HEK293 (cell line): ENCODE measurements at regions not wholly inside any gene's neighbourhood (a gene's known extent, or its start where the extent isn't known, plus 50 kb on each side); places are given as distances from the start of the nearest gene placed in this dataset.

Experiments
- CTCF ChIA-PET: fragments of 350-600 bp; formaldehyde crosslinking; extraction: SDS; loops from one replicate; lab custom pipeline; 2021; ENCODE audit warnings: antibody characterized with exemption; lab: Yijun Ruan, JAX
- POLR2A ChIA-PET: fragments of 300-600 bp; formaldehyde crosslinking; extraction: SDS; loops from one replicate; lab custom pipeline; 2020; ENCODE audit warnings: antibody characterized with exemption, inconsistent platforms; lab: Yijun Ruan, JAX
- H3K27ac ChIP-seq: fragments of 200-500 bp; sonication (Bioruptor generic); 2 replicates; pipeline ENCODE4 v1.5.1; 2014; ENCODE audit warnings: low read depth, low read length, control low read depth, inconsistent platforms; ENCODE audit errors: extremely low read depth
- H3K36me3 ChIP-seq, 2 experiments: fragments of 200-500 bp in 1 of 2; sonication (Bioruptor generic) in 1 of 2; 1 replicate in 1 of 2; 2 replicates in 1 of 2; pipeline ENCODE4 v1.5.1; 2014 to 2017; ENCODE audit warnings: inconsistent platforms in 2 of 2, low read length in 2 of 2; ENCODE audit not compliant: control insufficient read depth in 2 of 2, insufficient read depth in 1 of 2
- H3K4me1 ChIP-seq: fragments of 200-500 bp; sonication (Bioruptor generic); 2 replicates; pipeline ENCODE4 v1.5.1; 2014; ENCODE audit warnings: mild to moderate bottlenecking, low read length, inconsistent platforms; ENCODE audit not compliant: control insufficient read depth, insufficient read depth
- H3K4me3 ChIP-seq: 2 replicates; pipeline ENCODE4 v1.5.1; 2011; ENCODE audit warnings: low read depth, mild to moderate bottlenecking, control low read depth, low read length, moderate library complexity
- H3K9me3 ChIP-seq: fragments of 200-500 bp; sonication (Bioruptor generic); 2 replicates; pipeline ENCODE4 v1.5.1; 2014; ENCODE audit warnings: low read depth, low read length, inconsistent platforms; ENCODE audit not compliant: control insufficient read depth, insufficient read depth
- HOXD13 ChIP-seq: sonication (generic); formaldehyde crosslinking; IDR thresholded peaks from 2 replicates; pipeline ENCODE4 v1.8.0; 2022; ENCODE audit warnings: missing genetic modification reagents, borderline replicate concordance
- PRDM1 ChIP-seq: fragments of 450-650 bp; formaldehyde crosslinking; IDR thresholded peaks from 2 replicates; pipeline ENCODE4; 2016; ENCODE audit warnings: missing biosample characterization, missing genetic modification characterization
- SP7 ChIP-seq: fragments of 450-650 bp; formaldehyde crosslinking; IDR thresholded peaks from 2 replicates; pipeline ENCODE4 v1.5.1; 2016; ENCODE audit warnings: missing biosample characterization, missing genetic modification characterization
- ZBTB10 ChIP-seq: fragments of 450-650 bp; formaldehyde crosslinking; IDR thresholded peaks from 2 replicates; pipeline ENCODE4 v1.5.1; 2016; ENCODE audit warnings: missing biosample characterization, missing genetic modification characterization
- ZFP3 ChIP-seq: fragments of 450-650 bp; formaldehyde crosslinking; IDR thresholded peaks from 2 replicates; pipeline ENCODE4 v1.5.1; 2016; ENCODE audit warnings: low read depth, missing biosample characterization, missing genetic modification characterization
- ZFP37 ChIP-seq: fragments of 450-650 bp; formaldehyde crosslinking; IDR thresholded peaks from 2 replicates; pipeline ENCODE4 v1.5.1; 2016; ENCODE audit warnings: missing biosample characterization, missing genetic modification characterization
- ZNF16 ChIP-seq: fragments of 450-650 bp; formaldehyde crosslinking; IDR thresholded peaks from 2 replicates; pipeline ENCODE4 v1.5.1; 2016; ENCODE audit warnings: low read depth, missing biosample characterization, missing genetic modification characterization
- ZNF169 ChIP-seq: fragments of 450-650 bp; formaldehyde crosslinking; IDR thresholded peaks from 2 replicates; pipeline ENCODE4 v1.5.1; 2016; ENCODE audit warnings: missing biosample characterization, missing genetic modification characterization
- ZNF19 ChIP-seq: fragments of 450-650 bp; formaldehyde crosslinking; IDR thresholded peaks from 2 replicates; pipeline ENCODE4; 2016; ENCODE audit warnings: missing biosample characterization, missing genetic modification characterization, low read depth
- ZNF23 ChIP-seq: fragments of 450-650 bp; formaldehyde crosslinking; IDR thresholded peaks from 2 replicates; pipeline ENCODE4 v1.5.1; 2016; ENCODE audit warnings: missing biosample characterization, missing genetic modification characterization, borderline replicate concordance
- ZNF280C ChIP-seq: fragments of 450-650 bp; formaldehyde crosslinking; IDR thresholded peaks from 2 replicates; pipeline ENCODE4 v1.5.1; 2016; ENCODE audit warnings: missing biosample characterization, missing genetic modification characterization
- ZNF335 ChIP-seq: fragments of 450-650 bp; formaldehyde crosslinking; conservative IDR thresholded peaks from 2 replicates; pipeline ENCODE4 v1.5.1; 2016; ENCODE audit warnings: missing biosample characterization, missing genetic modification characterization
- ZNF37A ChIP-seq: fragments of 450-650 bp; IDR thresholded peaks from 2 replicates; pipeline ENCODE4 v1.5.1; 2018; ENCODE audit warnings: missing biosample characterization, missing genetic modification characterization
- ZNF394 ChIP-seq: fragments of 450-650 bp; formaldehyde crosslinking; IDR thresholded peaks from 2 replicates; pipeline ENCODE4 v1.5.1; 2016; ENCODE audit warnings: missing biosample characterization, missing genetic modification characterization, mild to moderate bottlenecking, moderate library complexity, borderline replicate concordance
- ZNF501 ChIP-seq: fragments of 450-650 bp; formaldehyde crosslinking; IDR thresholded peaks from 2 replicates; pipeline ENCODE4 v1.5.1; 2016; ENCODE audit warnings: missing biosample characterization, missing genetic modification characterization
- ZNF513 ChIP-seq: fragments of 450-650 bp; IDR thresholded peaks from 2 replicates; pipeline ENCODE4 v1.5.1; 2018; ENCODE audit warnings: missing biosample characterization, missing genetic modification characterization
- ZNF514 ChIP-seq: fragments of 450-650 bp; formaldehyde crosslinking; IDR thresholded peaks from 2 replicates; pipeline ENCODE4 v1.5.1; 2016; ENCODE audit warnings: missing biosample characterization, missing genetic modification characterization
- ZNF548 ChIP-seq: fragments of 450-650 bp; formaldehyde crosslinking; IDR thresholded peaks from 2 replicates; pipeline ENCODE4 v1.5.1; 2016; ENCODE audit warnings: missing biosample characterization, missing genetic modification characterization
- ZNF654 ChIP-seq: fragments of 450-650 bp; formaldehyde crosslinking; IDR thresholded peaks from 2 replicates; pipeline ENCODE4 v1.5.1; 2016; ENCODE audit warnings: low read depth, missing biosample characterization, missing genetic modification characterization
- ZNF747 ChIP-seq: fragments of 450-650 bp; formaldehyde crosslinking; IDR thresholded peaks from 2 replicates; pipeline ENCODE4 v1.5.1; 2016; ENCODE audit warnings: missing biosample characterization, missing genetic modification characterization
- ZNF785 ChIP-seq: fragments of 450-650 bp; formaldehyde crosslinking; IDR thresholded peaks from 2 replicates; pipeline ENCODE4 v1.5.1; 2016; ENCODE audit warnings: missing biosample characterization, missing genetic modification characterization
- ZNF791 ChIP-seq: fragments of 450-650 bp; formaldehyde crosslinking; IDR thresholded peaks from 2 replicates; pipeline ENCODE4 v1.5.1; 2016; ENCODE audit warnings: missing biosample characterization, missing genetic modification characterization
- ZNF843 ChIP-seq: fragments of 450-650 bp; formaldehyde crosslinking; IDR thresholded peaks from 2 replicates; pipeline ENCODE4 v1.5.1; 2016; ENCODE audit warnings: missing biosample characterization, missing genetic modification characterization
- ZSCAN23 ChIP-seq: fragments of 450-650 bp; formaldehyde crosslinking; IDR thresholded peaks from 2 replicates; pipeline ENCODE4 v1.5.1; 2016; ENCODE audit warnings: missing biosample characterization, missing genetic modification characterization
- ZXDB ChIP-seq: fragments of 450-650 bp; formaldehyde crosslinking; IDR thresholded peaks from 2 replicates; pipeline ENCODE4 v1.5.1; 2016; ENCODE audit warnings: missing biosample characterization, missing genetic modification characterization

GRCh38 chr6:165222315-165223025 is 86.9 kb downstream of the C6orf118 start:
- Histone ChIP-seq H3K36me3 (no peaks in the 10 kb centered on the region), H3K4me1 (no peaks in the 10 kb centered on the region), H3K4me3 (no peak overlapping the region), H3K9me3 (no peaks in the 10 kb centered on the region), H3K27ac (no peak overlapping the region)
- CTCF ChIA-PET, result interaction anchor here (1.1 kb wide), 1 partner anchor 9 kb away, joined by 3 read pairs; no protein-coding TSS in a partner anchor
- no peak for TF ChIP-seq ZNF791
- TF ChIP-seq ZNF16, result no peak
- no peak for TF ChIP-seq ZNF514
- no peak for TF ChIP-seq HOXD13 (CRISPR knock-in tag)
- no peak for TF ChIP-seq ZNF19 (tag by site-specific recombination)
- TF ChIP-seq ZNF548 (tag by site-specific recombination), result no peak
- TF ChIP-seq SP7 (tag by site-specific recombination), result no peak
- no peak for TF ChIP-seq ZNF169 (tag by site-specific recombination)
- no peak for TF ChIP-seq ZNF335 (tag by site-specific recombination)
- no peak for TF ChIP-seq ZXDB (tag by site-specific recombination)
- no peak for TF ChIP-seq ZNF37A (tag by site-specific recombination)
- no peak for TF ChIP-seq ZBTB10 (tag by site-specific recombination)
- POLR2A ChIA-PET, result no interaction called here

- ChIA-PET POLR2A (no interaction called here), CTCF (interaction anchor here (1.4 kb wide), 1 partner anchor 12 kb away, joined by 5 read pairs; no protein-coding TSS in a partner anchor)
- TF ChIP-seq ZNF169 (tag by site-specific recombination), result no peak
- TF ChIP-seq ZFP3 (tag by site-specific recombination), result no peak
- TF ChIP-seq ZNF280C, result no peak
- no peak for TF ChIP-seq ZNF843 (tag by site-specific recombination)
- TF ChIP-seq ZFP37, result no peak
- Histone ChIP-seq H3K27ac (no peak overlapping the region), H3K4me3 (no peak overlapping the region), H3K4me1 (no peaks in the 10 kb centered on the region), H3K36me3 (no peaks in the 10 kb centered on the region), H3K9me3 (no peaks in the 10 kb centered on the region)
Measured at GRCh38 chr6:165220045-165220444, 89.4 kb downstream of the C6orf118 start.

GRCh38 chr6:165219629-165220028 is 89.8 kb downstream of the C6orf118 start:
- CTCF ChIA-PET, result interaction anchor here (1.4 kb wide), 1 partner anchor 12 kb away, joined by 5 read pairs; no protein-coding TSS in a partner anchor
- no peak overlapping the region for H3K4me3 ChIP-seq
- POLR2A ChIA-PET, result no interaction called here
- no peaks in the 10 kb centered on the region for H3K9me3 ChIP-seq
- H3K36me3 ChIP-seq, result no peaks in the 10 kb centered on the region
- H3K27ac ChIP-seq, result no peak overlapping the region
- no peaks in the 10 kb centered on the region for H3K4me1 ChIP-seq
- TF ChIP-seq ZNF23 (tag by site-specific recombination) (no peak), PRDM1 (no peak), ZNF654 (tag by site-specific recombination) (no peak), ZNF513 (no peak), ZNF747 (no peak), ZNF501 (no peak), ZNF394 (tag by site-specific recombination) (no peak), ZNF785 (tag by site-specific recombination) (no peak), ZNF280C (no peak), ZSCAN23 (tag by site-specific recombination) (no peak)
